ENCODE measurements at regions not wholly inside any gene's neighbourhood (a gene's known extent, or its start where the extent isn't known, plus 50 kb on each side); places are given as distances from the start of the nearest gene placed in this dataset.

DNA sequence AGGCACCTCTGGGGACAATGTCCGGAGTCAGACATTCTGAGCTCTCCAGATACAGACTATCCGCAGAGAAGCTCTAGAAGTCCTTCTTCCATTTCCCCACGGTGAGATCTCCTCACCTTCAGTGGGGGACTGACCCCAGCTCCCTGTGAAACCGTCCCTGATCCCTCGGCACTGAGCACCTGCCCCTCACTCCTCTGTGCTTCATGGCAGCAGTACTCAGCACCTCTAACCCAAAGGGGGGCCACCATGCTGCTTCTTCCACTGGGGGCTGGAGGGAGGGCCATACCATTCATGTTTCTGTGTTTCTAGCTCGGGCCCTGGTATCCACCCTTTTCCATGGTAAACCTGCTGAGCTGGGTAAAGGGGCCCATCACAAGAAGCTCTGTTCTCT, 321.7 kb downstream of the BRD1 start:
- intact Hi-C loops (cut with micrococcal nuclease; ENCODE audit: unreplicated experiment) = no loop called here
- ChIA-PET POLR2A (no interaction called here), CTCF (no interaction called here)
- TF ChIP-seq, protein P1, sequence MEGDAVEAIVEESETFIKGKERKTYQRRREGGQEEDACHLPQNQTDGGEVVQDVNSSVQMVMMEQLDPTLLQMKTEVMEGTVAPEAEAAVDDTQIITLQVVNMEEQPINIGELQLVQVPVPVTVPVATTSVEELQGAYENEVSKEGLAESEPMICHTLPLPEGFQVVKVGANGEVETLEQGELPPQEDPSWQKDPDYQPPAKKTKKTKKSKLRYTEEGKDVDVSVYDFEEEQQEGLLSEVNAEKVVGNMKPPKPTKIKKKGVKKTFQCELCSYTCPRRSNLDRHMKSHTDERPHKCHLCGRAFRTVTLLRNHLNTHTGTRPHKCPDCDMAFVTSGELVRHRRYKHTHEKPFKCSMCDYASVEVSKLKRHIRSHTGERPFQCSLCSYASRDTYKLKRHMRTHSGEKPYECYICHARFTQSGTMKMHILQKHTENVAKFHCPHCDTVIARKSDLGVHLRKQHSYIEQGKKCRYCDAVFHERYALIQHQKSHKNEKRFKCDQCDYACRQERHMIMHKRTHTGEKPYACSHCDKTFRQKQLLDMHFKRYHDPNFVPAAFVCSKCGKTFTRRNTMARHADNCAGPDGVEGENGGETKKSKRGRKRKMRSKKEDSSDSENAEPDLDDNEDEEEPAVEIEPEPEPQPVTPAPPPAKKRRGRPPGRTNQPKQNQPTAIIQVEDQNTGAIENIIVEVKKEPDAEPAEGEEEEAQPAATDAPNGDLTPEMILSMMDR (IDR thresholded peaks at IDR 0.05) = no peak
- no peak for DNase-seq (ENCODE audit: low read depth, low spot score)
- in situ Hi-C loops (cut with HindIII; ENCODE audit: low pct_unique_long_range_greater_than_20kb, low sequenced_read_pairs) = no loop called here
- BruUV-seq (replicated peaks) = no TSS peak
- Histone ChIP-seq H3K9me3 (ENCODE audit: control insufficient read depth, insufficient read depth, low read depth, low read length) (no peaks in the 10 kb centered on the region), H3K4me1 (ENCODE audit: control insufficient read depth, insufficient read depth, low read length) (peaks cover 5% of the 10 kb centered on the region; the same call in 1 of the 2 replicates), H3K27me3 (ENCODE audit: control insufficient read depth, insufficient read depth, low read length) (no peaks in the 10 kb centered on the region), H3K4me3 (ENCODE audit: low read depth in 2 of 2, low read length in 2 of 2) (no peak overlapping the region), H3K36me3 (ENCODE audit: control insufficient read depth, insufficient read depth, low read length) (no peaks in the 10 kb centered on the region), H3K27ac (ENCODE audit: low read length) (no peak overlapping the region)
- no peak for ATAC-seq

DNA sequence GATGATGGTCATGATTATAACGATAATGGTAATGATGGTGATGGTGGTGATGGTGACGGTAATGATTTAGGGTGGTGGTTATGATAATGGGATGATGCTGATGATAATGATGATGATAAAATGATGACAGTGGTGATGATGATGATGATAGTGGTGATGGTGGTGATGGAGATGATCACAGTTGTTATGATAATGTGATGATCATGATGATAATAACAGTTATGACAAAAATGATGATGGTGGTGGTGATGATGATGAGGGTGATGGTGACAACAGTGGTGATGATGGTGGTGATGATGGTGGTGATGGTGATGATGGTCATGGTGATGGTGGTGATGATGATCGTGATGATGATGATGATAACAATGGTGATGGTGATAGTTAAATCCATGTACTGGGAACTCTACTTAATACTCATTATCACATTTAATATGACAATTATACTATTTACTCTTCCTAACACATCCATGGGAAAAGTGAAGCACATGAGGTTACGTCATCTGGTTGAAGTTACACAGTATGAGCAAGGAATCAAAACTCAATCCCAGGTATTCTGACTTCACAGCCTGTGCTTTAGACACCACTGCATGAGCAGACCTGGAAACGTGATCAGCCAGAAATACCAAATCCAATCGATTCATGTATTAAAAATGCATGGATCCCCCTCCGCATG, 322.2 kb downstream of the BRD1 start:
- H3K27me3 ChIP-seq (ENCODE audit: control insufficient read depth, insufficient read depth, low read length) = no peaks in the 10 kb centered on the region
- BruUV-seq (replicated peaks) = no TSS peak
- in situ Hi-C loops (cut with HindIII; ENCODE audit: low pct_unique_long_range_greater_than_20kb, low sequenced_read_pairs) = no loop called here
- H3K4me1 ChIP-seq (ENCODE audit: control insufficient read depth, insufficient read depth, low read length) = peaks cover 5% of the 10 kb centered on the region; the same call in 1 of the 2 replicates
- DNase-seq (ENCODE audit: low read depth, low spot score) = no peak
- no peak overlapping the region for H3K4me3 ChIP-seq (ENCODE audit: low read depth in 2 of 2, low read length in 2 of 2)
- intact Hi-C loops (cut with micrococcal nuclease; ENCODE audit: unreplicated experiment) = no loop called here
- no peaks in the 10 kb centered on the region for H3K9me3 ChIP-seq (ENCODE audit: control insufficient read depth, insufficient read depth, low read depth, low read length)
- no peaks in the 10 kb centered on the region for H3K36me3 ChIP-seq (ENCODE audit: control insufficient read depth, insufficient read depth, low read length)
- POLR2A ChIA-PET = no interaction called here
- no peak for ATAC-seq
- H3K27ac ChIP-seq (ENCODE audit: low read length) = no peak overlapping the region
- TF ChIP-seq POLR2AphosphoS5 (IDR thresholded peaks at IDR 0.05; ENCODE audit: low read depth, low read length) (no peak), SIN3A (IDR thresholded peaks at IDR 0.05; ENCODE audit: borderline replicate concordance, insufficient read depth, low read depth, low read length) (no peak)
- TF ChIP-seq, protein P1 (IDR thresholded peaks at IDR 0.05) = no peak
- TF ChIP-seq, protein P2, sequence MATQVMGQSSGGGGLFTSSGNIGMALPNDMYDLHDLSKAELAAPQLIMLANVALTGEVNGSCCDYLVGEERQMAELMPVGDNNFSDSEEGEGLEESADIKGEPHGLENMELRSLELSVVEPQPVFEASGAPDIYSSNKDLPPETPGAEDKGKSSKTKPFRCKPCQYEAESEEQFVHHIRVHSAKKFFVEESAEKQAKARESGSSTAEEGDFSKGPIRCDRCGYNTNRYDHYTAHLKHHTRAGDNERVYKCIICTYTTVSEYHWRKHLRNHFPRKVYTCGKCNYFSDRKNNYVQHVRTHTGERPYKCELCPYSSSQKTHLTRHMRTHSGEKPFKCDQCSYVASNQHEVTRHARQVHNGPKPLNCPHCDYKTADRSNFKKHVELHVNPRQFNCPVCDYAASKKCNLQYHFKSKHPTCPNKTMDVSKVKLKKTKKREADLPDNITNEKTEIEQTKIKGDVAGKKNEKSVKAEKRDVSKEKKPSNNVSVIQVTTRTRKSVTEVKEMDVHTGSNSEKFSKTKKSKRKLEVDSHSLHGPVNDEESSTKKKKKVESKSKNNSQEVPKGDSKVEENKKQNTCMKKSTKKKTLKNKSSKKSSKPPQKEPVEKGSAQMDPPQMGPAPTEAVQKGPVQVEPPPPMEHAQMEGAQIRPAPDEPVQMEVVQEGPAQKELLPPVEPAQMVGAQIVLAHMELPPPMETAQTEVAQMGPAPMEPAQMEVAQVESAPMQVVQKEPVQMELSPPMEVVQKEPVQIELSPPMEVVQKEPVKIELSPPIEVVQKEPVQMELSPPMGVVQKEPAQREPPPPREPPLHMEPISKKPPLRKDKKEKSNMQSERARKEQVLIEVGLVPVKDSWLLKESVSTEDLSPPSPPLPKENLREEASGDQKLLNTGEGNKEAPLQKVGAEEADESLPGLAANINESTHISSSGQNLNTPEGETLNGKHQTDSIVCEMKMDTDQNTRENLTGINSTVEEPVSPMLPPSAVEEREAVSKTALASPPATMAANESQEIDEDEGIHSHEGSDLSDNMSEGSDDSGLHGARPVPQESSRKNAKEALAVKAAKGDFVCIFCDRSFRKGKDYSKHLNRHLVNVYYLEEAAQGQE (IDR thresholded peaks at IDR 0.05; ENCODE audit: insufficient read depth in 1 of 2, low read depth in 2 of 2, low read length in 1 of 2) = no peak
- CTCF ChIA-PET = no interaction called here

Measured in Panc1 (cell line).